Neuronal stem cell (in vitro differentiated cells): ENCODE measurements at regions not wholly inside any gene's neighbourhood (a gene's known extent, or its start where the extent isn't known, plus 50 kb on each side); places are given as distances from the start of the nearest gene placed in this dataset.

ENCODE experiments used
- DNase-seq: peaks from one replicate; pipeline ENCODE4 v3.0.0-alpha.2; 2013; ENCODE audit warnings: low spot score
- H2AFZ ChIP-seq: one replicate; pipeline ENCODE4 v1.6.1; 2013; ENCODE audit warnings: mild to moderate bottlenecking, low read length, inconsistent platforms
- H2AK5ac ChIP-seq: 2 replicates; pipeline ENCODE4 v1.6.1; 2013; ENCODE audit warnings: low read depth, mild to moderate bottlenecking, inconsistent platforms, low read length, moderate library complexity, mixed read lengths
- H2BK120ac ChIP-seq: 2 replicates; pipeline ENCODE4 v1.6.1; 2013; ENCODE audit warnings: low read depth, mild to moderate bottlenecking, inconsistent platforms, low read length, moderate library complexity, mixed read lengths
- H2BK12ac ChIP-seq: one replicate; pipeline ENCODE4 v1.6.1; 2013; ENCODE audit warnings: low read length, inconsistent platforms
- H2BK15ac ChIP-seq: 2 replicates; pipeline ENCODE4 v1.6.1; 2013; ENCODE audit warnings: mild to moderate bottlenecking, low read length, inconsistent platforms, mixed read lengths
- H2BK5ac ChIP-seq: one replicate; pipeline ENCODE4 v1.6.1; 2013; ENCODE audit warnings: inconsistent platforms, mild to moderate bottlenecking, low read length, moderate library complexity
- H3K14ac ChIP-seq: one replicate; pipeline ENCODE4 v1.6.1; 2013; ENCODE audit warnings: low read length, inconsistent platforms
- H3K18ac ChIP-seq: 2 replicates; pipeline ENCODE4 v1.6.1; 2013; ENCODE audit warnings: low read length, inconsistent platforms
- H3K23ac ChIP-seq: 2 replicates; pipeline ENCODE4 v1.6.1; 2013; ENCODE audit warnings: low read depth, mild to moderate bottlenecking, mixed read lengths, low read length, inconsistent platforms; ENCODE audit not compliant: poor library complexity
- H3K27ac ChIP-seq: replicated peaks from 3 replicates; pipeline ENCODE4 v1.5.1; 2013; ENCODE audit warnings: low read length, inconsistent platforms
- H3K27me3 ChIP-seq, 3 experiments: 2 replicates each; pipeline ENCODE4 v1.6.1; 2013; ENCODE audit warnings: low read length in 3 of 3, mild to moderate bottlenecking in 2 of 3, inconsistent platforms in 1 of 3, low read depth in 1 of 3, mixed read lengths in 1 of 3, moderate library complexity in 1 of 3; ENCODE audit not compliant: control insufficient read depth in 3 of 3, insufficient read depth in 3 of 3
- H3K36me3 ChIP-seq, 2 donors: replicated peaks in 1 of 2; 2 replicates each; pipeline ENCODE4 v1.6.1; 2013; ENCODE audit warnings: low read length in 2 of 2; ENCODE audit not compliant: control insufficient read depth in 2 of 2, insufficient read depth in 2 of 2
- H3K4ac ChIP-seq: 2 replicates; pipeline ENCODE4 v1.6.1; 2013; ENCODE audit warnings: inconsistent platforms, mild to moderate bottlenecking, low read length, moderate library complexity
- H3K4me1 ChIP-seq, 2 donors: 1 replicate in 1 of 2; 2 replicates in 1 of 2; pipeline ENCODE4 v1.6.1; 2013; ENCODE audit warnings: low read length in 2 of 2, low read depth in 1 of 2; ENCODE audit not compliant: control insufficient read depth in 2 of 2, insufficient read depth in 1 of 2
- H3K4me2 ChIP-seq: one replicate; pipeline ENCODE4 v1.6.1; 2013; ENCODE audit warnings: mild to moderate bottlenecking, low read length, inconsistent platforms; ENCODE audit not compliant: insufficient read depth, poor library complexity, severe bottlenecking
- H3K4me3 ChIP-seq, 2 donors: 2 replicates each; pipeline ENCODE4 v1.5.1; 2013; ENCODE audit warnings: low read length in 2 of 2, mild to moderate bottlenecking in 2 of 2, inconsistent platforms in 1 of 2, moderate library complexity in 1 of 2
- H3K79me1 ChIP-seq: one replicate; pipeline ENCODE4 v1.6.1; 2013; ENCODE audit warnings: low read depth, mild to moderate bottlenecking, inconsistent platforms, low read length, moderate library complexity
- H3K9ac ChIP-seq: one replicate; pipeline ENCODE4 v1.6.1; 2013; ENCODE audit warnings: mild to moderate bottlenecking, low read depth, low read length, inconsistent platforms; ENCODE audit not compliant: poor library complexity
- H3K9me3 ChIP-seq, 2 donors: replicated peaks in 1 of 2; 2 replicates each; pipeline versions ENCODE3 to v1.6.1; 2013; ENCODE audit warnings: low read length in 2 of 2, mild to moderate bottlenecking in 2 of 2, inconsistent platforms in 1 of 2, low read depth in 1 of 2, mixed read lengths in 1 of 2, moderate library complexity in 1 of 2; ENCODE audit not compliant: control insufficient read depth in 2 of 2, insufficient read depth in 1 of 2
- H4K8ac ChIP-seq: one replicate; pipeline ENCODE4 v1.6.1; 2013; ENCODE audit warnings: low read depth, mild to moderate bottlenecking, inconsistent platforms, low read length, moderate library complexity
- H4K91ac ChIP-seq: one replicate; pipeline ENCODE4 v1.6.1; 2013; ENCODE audit warnings: low read length, low read depth, mild to moderate bottlenecking, inconsistent platforms; ENCODE audit not compliant: poor library complexity
- whole genome bisulfite sequencing, 2 donors: extraction: QIAGEN DNeasy Blood & Tissue Kit; methylation state at CpG; one replicate each; pipeline ENCODE4 v1.1.7; 2013; ENCODE audit warnings: missing lambda C conversion rate in 2 of 2, mixed read lengths in 1 of 2; ENCODE audit not compliant: insufficient read length in 2 of 2, insufficient replicate concordance in 1 of 2; ENCODE audit errors: extremely low coverage in 2 of 2; 5-methylcytosine and 5-hydroxymethylcytosine counted together

GRCh38 chr5:167412556-167412955 lies 878.9 kb upstream of the WWC1 start:
- Histone ChIP-seq H2BK5ac (no peak overlapping the region), H3K4me1 (no peaks in the 10 kb centered on the region), H2BK15ac (no peak overlapping the region), H3K9ac (no peak overlapping the region), H3K27me3 (no peaks in the 10 kb centered on the region), H2AK5ac (no peak overlapping the region), H3K4me2 (no peak overlapping the region), H3K14ac (no peak overlapping the region), H3K4me3 (no peak overlapping the region), H2BK12ac (no peak overlapping the region), H3K23ac (no peak overlapping the region), H3K4ac (no peak overlapping the region), H2AFZ (no peak overlapping the region), H3K27ac (no peak overlapping the region), H4K8ac (no peak overlapping the region), H4K91ac (no peak overlapping the region), H3K36me3 (no peaks in the 10 kb centered on the region), H3K18ac (no peak overlapping the region), H3K9me3 (no peaks in the 10 kb centered on the region), H3K79me1 (no peaks in the 10 kb centered on the region), H2BK120ac (no peak overlapping the region)
- no peak for DNase-seq
- no CpG with 5 or more reads among the region's 1 CpG for WGBS, 2 donors

GRCh38 chr5:167413506-167413905 lies 877.9 kb upstream of the WWC1 start:
- H3K27me3 ChIP-seq, result no peaks in the 10 kb centered on the region
- no peak overlapping the region for H3K18ac ChIP-seq
- no peak overlapping the region for H3K9ac ChIP-seq
- no peak overlapping the region for H2BK120ac ChIP-seq
- no peaks in the 10 kb centered on the region for H3K79me1 ChIP-seq
- H3K4me2 ChIP-seq, result no peak overlapping the region
- no peak overlapping the region for H3K4ac ChIP-seq
- H2BK12ac ChIP-seq, result no peak overlapping the region
- no peak overlapping the region for H4K8ac ChIP-seq
- H2AFZ ChIP-seq, result no peak overlapping the region
- H3K36me3 ChIP-seq, result no peaks in the 10 kb centered on the region
- DNase-seq, result no peak
- H3K4me3 ChIP-seq, result no peak overlapping the region
- H4K91ac ChIP-seq, result no peak overlapping the region
- no peak overlapping the region for H3K27ac ChIP-seq
- H3K14ac ChIP-seq, result no peak overlapping the region
- no peak overlapping the region for H2BK15ac ChIP-seq
- no peaks in the 10 kb centered on the region for H3K4me1 ChIP-seq
- no peaks in the 10 kb centered on the region for H3K9me3 ChIP-seq
- WGBS, 2 donors, result no CpG with 5 or more reads among the region's 5 CpGs
- H2AK5ac ChIP-seq, result no peak overlapping the region
- H3K23ac ChIP-seq, result no peak overlapping the region
- no peak overlapping the region for H2BK5ac ChIP-seq

GRCh38 chr5:167414611-167415010 lies 876.8 kb upstream of the WWC1 start:
- WGBS, 2 donors, result no CpG with 5 or more reads among the region's 4 CpGs
- no peak for DNase-seq

GRCh38 chr5:167415779-167416746 lies 875.4 kb upstream of the WWC1 start:
- Histone ChIP-seq H3K18ac (no peak overlapping the region), H3K14ac (no peak overlapping the region), H3K9me3 (no peaks in the 10 kb centered on the region), H4K91ac (no peak overlapping the region), H3K27ac (no peak overlapping the region), H3K4me3 (no peak overlapping the region), H2BK15ac (no peak overlapping the region), H2AFZ (no peak overlapping the region), H3K27me3 (no peaks in the 10 kb centered on the region), H3K79me1 (no peaks in the 10 kb centered on the region), H4K8ac (no peak overlapping the region), H3K36me3 (no peaks in the 10 kb centered on the region), H3K4me1 (no peaks in the 10 kb centered on the region), H3K4ac (no peak overlapping the region), H2BK5ac (no peak overlapping the region), H2BK120ac (no peak overlapping the region), H2AK5ac (no peak overlapping the region), H3K9ac (no peak overlapping the region), H2BK12ac (no peak overlapping the region), H3K23ac (no peak overlapping the region), H3K4me2 (no peak overlapping the region)
- WGBS, 2 donors, result no CpG with 5 or more reads among the region's 10 CpGs
- no peak for DNase-seq

More at GRCh38 chr5:167414611-167415010, 876.8 kb upstream of the WWC1 start:
- Histone ChIP-seq H3K4me3 (no peak overlapping the region), H3K4ac (no peak overlapping the region), H3K18ac (no peak overlapping the region), H3K27me3 (no peaks in the 10 kb centered on the region), H3K4me2 (no peak overlapping the region), H3K79me1 (no peaks in the 10 kb centered on the region), H3K27ac (no peak overlapping the region), H2BK120ac (no peak overlapping the region), H3K9me3 (no peaks in the 10 kb centered on the region), H2BK5ac (no peak overlapping the region), H2BK12ac (no peak overlapping the region), H3K14ac (no peak overlapping the region), H4K8ac (no peak overlapping the region), H2AFZ (no peak overlapping the region), H3K23ac (no peak overlapping the region), H2AK5ac (no peak overlapping the region), H2BK15ac (no peak overlapping the region), H3K36me3 (no peaks in the 10 kb centered on the region), H3K9ac (no peak overlapping the region), H4K91ac (no peak overlapping the region), H3K4me1 (no peaks in the 10 kb centered on the region)
